ENCODE measurements at regions not wholly inside any gene's neighbourhood (a gene's known extent, or its start where the extent isn't known, plus 50 kb on each side); places are given as distances from the start of the nearest gene placed in this dataset.

GRCh38 chrY:15871570-15871969 is 1347.2 kb downstream of the NLGN4Y start:
- no peak for TF ChIP-seq POLR2A (IDR thresholded peaks at IDR 0.05)
- TF ChIP-seq CTCF (IDR thresholded peaks at IDR 0.05), result no peak
